ENCODE measurements at regions not wholly inside any gene's neighbourhood (a gene's known extent, or its start where the extent isn't known, plus 50 kb on each side); places are given as distances from the start of the nearest gene placed in this dataset.

DNA sequence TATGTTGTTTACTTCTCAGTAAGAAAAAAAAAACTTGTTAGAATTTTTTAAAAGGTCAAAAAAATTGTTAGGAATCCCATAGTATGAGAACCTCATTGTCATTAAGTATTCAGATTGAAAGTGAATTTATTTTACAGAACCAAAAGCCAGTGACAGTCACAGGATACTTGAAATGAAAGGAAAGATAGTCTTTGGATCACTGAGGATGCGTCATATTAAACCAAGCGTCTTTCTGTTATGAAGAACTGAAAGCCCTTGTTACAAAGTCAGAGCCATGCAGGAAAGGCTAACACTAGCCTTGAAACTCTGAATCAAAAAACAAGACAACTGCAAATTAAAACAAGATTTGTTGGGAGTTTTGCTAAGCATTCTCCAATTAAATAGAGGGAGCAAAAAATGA lies 1348.0 kb upstream of the SLC10A2 start:
- TF ChIP-seq, protein P1, sequence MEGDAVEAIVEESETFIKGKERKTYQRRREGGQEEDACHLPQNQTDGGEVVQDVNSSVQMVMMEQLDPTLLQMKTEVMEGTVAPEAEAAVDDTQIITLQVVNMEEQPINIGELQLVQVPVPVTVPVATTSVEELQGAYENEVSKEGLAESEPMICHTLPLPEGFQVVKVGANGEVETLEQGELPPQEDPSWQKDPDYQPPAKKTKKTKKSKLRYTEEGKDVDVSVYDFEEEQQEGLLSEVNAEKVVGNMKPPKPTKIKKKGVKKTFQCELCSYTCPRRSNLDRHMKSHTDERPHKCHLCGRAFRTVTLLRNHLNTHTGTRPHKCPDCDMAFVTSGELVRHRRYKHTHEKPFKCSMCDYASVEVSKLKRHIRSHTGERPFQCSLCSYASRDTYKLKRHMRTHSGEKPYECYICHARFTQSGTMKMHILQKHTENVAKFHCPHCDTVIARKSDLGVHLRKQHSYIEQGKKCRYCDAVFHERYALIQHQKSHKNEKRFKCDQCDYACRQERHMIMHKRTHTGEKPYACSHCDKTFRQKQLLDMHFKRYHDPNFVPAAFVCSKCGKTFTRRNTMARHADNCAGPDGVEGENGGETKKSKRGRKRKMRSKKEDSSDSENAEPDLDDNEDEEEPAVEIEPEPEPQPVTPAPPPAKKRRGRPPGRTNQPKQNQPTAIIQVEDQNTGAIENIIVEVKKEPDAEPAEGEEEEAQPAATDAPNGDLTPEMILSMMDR (IDR thresholded peaks at IDR 0.05): no peak
- TF ChIP-seq POLR2A (IDR thresholded peaks at IDR 0.05): no peak
